Suppressor macrophage treated with lipopolysaccharide for 4 hours (primary cell): ENCODE measurements at regions not wholly inside any gene's neighbourhood (a gene's known extent, or its start where the extent isn't known, plus 50 kb on each side); places are given as distances from the start of the nearest gene placed in this dataset.

ENCODE experiments used
- DNase-seq: peaks from one replicate; pipeline ENCODE4 v3.0.0-alpha.2; 2020

- no peak for DNase-seq
These were observed 307.7 kb downstream of the LMO4 start for GRCh38 chr1:87636198-87636892.

GRCh38 chr1:87638636-87639035, 310.0 kb downstream of the LMO4 start:
- DNase-seq = no peak

GRCh38 chr1:87641996-87642395, 313.3 kb downstream of the LMO4 start:
- DNase-seq = no peak

GRCh38 chr1:87642581-87643221, 314.0 kb downstream of the LMO4 start:
- no peak for DNase-seq

GRCh38 chr1:87644033-87644578, 315.4 kb downstream of the LMO4 start:
- no peak for DNase-seq

- DNase-seq = peak; percentile 7
These were observed 316.0 kb downstream of the LMO4 start for GRCh38 chr1:87644579-87645190.

GRCh38 chr1:87647430-87648177, 318.9 kb downstream of the LMO4 start:
- no peak for DNase-seq

GRCh38 chr1:87648323-87649119, 319.8 kb downstream of the LMO4 start:
- no peak for DNase-seq

GRCh38 chr1:87650306-87650705, 321.6 kb downstream of the LMO4 start:
- DNase-seq = no peak

GRCh38 chr1:87652176-87652575, 323.5 kb downstream of the LMO4 start:
- no peak for DNase-seq

- no peak for DNase-seq
These were observed 336.5 kb downstream of the LMO4 start for GRCh38 chr1:87665151-87665550.

GRCh38 chr1:87666681-87667080, 338.0 kb downstream of the LMO4 start:
- no peak for DNase-seq

GRCh38 chr1:87669674-87670073, 341.0 kb downstream of the LMO4 start:
- no peak for DNase-seq

GRCh38 chr1:87673309-87673708, 344.6 kb downstream of the LMO4 start:
- DNase-seq = no peak

- DNase-seq = no peak
These were observed 345.1 kb downstream of the LMO4 start for GRCh38 chr1:87673748-87674147.

- no peak for DNase-seq
These were observed 346.1 kb downstream of the LMO4 start for GRCh38 chr1:87674791-87675190.

GRCh38 chr1:87678266-87678665, 349.6 kb downstream of the LMO4 start:
- DNase-seq = no peak

GRCh38 chr1:87682565-87682964, 353.9 kb downstream of the LMO4 start:
- no peak for DNase-seq

- DNase-seq = peak; percentile 6
These were observed 354.7 kb downstream of the LMO4 start for GRCh38 chr1:87683196-87683956.

GRCh38 chr1:87684194-87684593, 355.5 kb downstream of the LMO4 start:
- no peak for DNase-seq

GRCh38 chr1:87684713-87685205, 356.1 kb downstream of the LMO4 start:
- DNase-seq = no peak
